GM21737 (cell line): ENCODE measurements at regions not wholly inside any gene's neighbourhood (a gene's known extent, or its start where the extent isn't known, plus 50 kb on each side); places are given as distances from the start of the nearest gene placed in this dataset.
"Not testable (repeated sequence)": the region's sequence is repeated elsewhere in the genome, so short reads cannot be mapped to it uniquely, and the experiment has no call there.

Experiments
- ATAC-seq: cut with Tn5 transposase; IDR thresholded peaks from one replicate; pipeline ENCODE4 v1.9.1; 2021; ENCODE audit warnings: mild to moderate bottlenecking, moderate library complexity; ENCODE audit not compliant: unreplicated experiment

- ATAC-seq, result no peak
Observed at GRCh38 chr10:8334631-8335030, 280.1 kb downstream of the GATA3 start.

GRCh38 chr10:8336629-8337331 is 282.3 kb downstream of the GATA3 start:
- ATAC-seq, result no peak

- ATAC-seq, result no peak
Observed at GRCh38 chr10:8337332-8337651, 282.8 kb downstream of the GATA3 start.

- no peak for ATAC-seq
Observed at GRCh38 chr10:8338177-8338766, 283.8 kb downstream of the GATA3 start.

GRCh38 chr10:8344756-8345155 is 290.3 kb downstream of the GATA3 start:
- no peak for ATAC-seq

- ATAC-seq, result no peak
Observed at GRCh38 chr10:8346861-8347260, 292.4 kb downstream of the GATA3 start.

GRCh38 chr10:8347614-8348013 is 293.1 kb downstream of the GATA3 start:
- not testable (repeated sequence) for ATAC-seq

- ATAC-seq, result no peak
Observed at GRCh38 chr10:8349610-8350249, 295.2 kb downstream of the GATA3 start.

- no peak for ATAC-seq
Observed at GRCh38 chr10:8350250-8350967, 295.9 kb downstream of the GATA3 start.

GRCh38 chr10:8352171-8353075 is 297.9 kb downstream of the GATA3 start:
- no peak for ATAC-seq

- no peak for ATAC-seq
Observed at GRCh38 chr10:8356283-8356682, 301.8 kb downstream of the GATA3 start.

GRCh38 chr10:8359467-8359866 is 305.0 kb downstream of the GATA3 start:
- ATAC-seq, result no peak

- ATAC-seq, result no peak
Observed at GRCh38 chr10:8360365-8360764, 305.9 kb downstream of the GATA3 start.

GRCh38 chr10:8360814-8361509 is 306.5 kb downstream of the GATA3 start:
- ATAC-seq, result no peak

- ATAC-seq, result no peak
Observed at GRCh38 chr10:8361510-8361844, 307.0 kb downstream of the GATA3 start.

- no peak for ATAC-seq
Observed at GRCh38 chr10:8365935-8366911, 311.7 kb downstream of the GATA3 start.

- ATAC-seq, result not testable (repeated sequence)
Observed at GRCh38 chr10:8367672-8368411, 313.4 kb downstream of the GATA3 start.

GRCh38 chr10:8369666-8370065 is 315.2 kb downstream of the GATA3 start:
- ATAC-seq, result no peak
